HG02798 (cell line): ENCODE measurements at regions not wholly inside any gene's neighbourhood (a gene's known extent, or its start where the extent isn't known, plus 50 kb on each side); places are given as distances from the start of the nearest gene placed in this dataset.

Experiments
- ATAC-seq: cut with Tn5 transposase; IDR thresholded peaks from one replicate; pipeline ENCODE4 v1.9.1; 2021; ENCODE audit warnings: mild to moderate bottlenecking; ENCODE audit not compliant: unreplicated experiment, poor library complexity

DNA sequence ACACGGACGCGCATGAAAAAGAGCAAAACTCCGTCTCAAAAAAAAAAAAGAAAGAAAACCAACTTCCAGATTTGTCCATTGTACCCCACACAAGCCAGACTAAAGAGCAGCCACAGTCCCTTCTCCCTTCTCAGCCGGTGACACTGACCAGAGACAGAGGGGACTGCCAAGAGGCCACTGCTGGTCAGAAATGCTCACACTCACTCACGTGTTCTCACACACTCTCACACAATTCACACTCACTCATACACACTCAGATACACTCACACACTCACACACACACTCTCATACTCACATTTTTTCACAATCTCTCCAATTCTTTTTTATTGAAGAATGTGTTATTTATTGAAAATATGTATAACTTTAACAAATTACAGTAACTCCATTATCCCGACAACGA lies 90.8 kb upstream of the RAB4A start:
- ATAC-seq, result no peak

DNA sequence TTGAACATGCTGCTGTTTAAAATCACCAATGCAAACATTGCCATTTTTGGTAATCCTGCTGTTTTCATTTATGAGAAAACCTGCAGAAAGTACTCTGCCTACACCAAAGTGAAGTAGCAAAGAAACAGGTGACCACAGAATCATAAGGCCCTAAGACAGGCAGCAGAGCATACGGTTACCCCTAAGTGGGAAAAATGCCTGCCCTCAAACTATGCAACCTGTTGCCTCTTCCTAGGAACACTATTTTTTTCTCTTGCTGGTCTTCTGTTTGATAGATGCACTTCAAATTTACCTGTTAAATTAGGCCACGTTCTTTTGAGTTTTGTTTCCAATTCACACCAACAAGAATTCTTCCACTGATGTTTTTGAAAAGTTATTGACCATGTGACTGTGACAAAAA lies 89.5 kb upstream of the RAB4A start:
- ATAC-seq, result no peak

DNA sequence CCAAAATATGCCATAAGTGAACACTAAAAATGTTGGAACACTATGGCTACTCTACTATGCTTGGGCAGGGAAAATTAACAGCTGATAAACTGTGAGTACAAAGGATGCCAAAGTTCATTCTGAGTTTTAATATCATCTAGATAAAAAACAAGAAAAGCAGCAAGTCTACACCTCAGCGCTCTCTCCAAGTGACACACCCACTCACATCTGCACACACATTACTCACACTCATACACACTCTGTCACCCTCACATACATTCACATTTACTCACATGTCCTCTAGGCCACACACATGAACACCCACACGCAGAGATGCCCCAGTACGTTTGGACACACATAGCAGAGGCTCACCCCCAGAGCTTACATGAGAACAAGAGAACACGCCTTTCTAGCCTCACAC lies 87.3 kb upstream of the RAB4A start:
- no peak for ATAC-seq

DNA sequence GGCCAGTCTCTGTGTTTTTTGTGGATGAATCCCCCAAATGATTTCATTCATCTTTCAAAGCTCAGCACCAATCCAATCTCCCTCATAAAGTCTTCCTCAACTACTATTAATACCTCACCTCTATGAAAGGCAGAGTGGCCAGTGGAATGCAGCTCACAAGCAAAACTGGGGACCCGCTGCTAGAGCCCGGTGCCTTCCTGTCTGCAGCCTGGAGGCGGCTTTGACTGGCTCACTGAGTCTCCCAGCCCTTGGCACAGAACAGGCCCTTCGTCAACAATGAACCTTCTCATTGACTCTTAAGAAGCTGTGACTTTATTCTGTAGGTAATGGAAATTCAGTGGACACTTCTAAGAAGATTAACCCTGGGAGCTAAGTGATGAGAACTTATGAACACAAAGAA lies 86.8 kb upstream of the RAB4A start:
- ATAC-seq, result no peak

DNA sequence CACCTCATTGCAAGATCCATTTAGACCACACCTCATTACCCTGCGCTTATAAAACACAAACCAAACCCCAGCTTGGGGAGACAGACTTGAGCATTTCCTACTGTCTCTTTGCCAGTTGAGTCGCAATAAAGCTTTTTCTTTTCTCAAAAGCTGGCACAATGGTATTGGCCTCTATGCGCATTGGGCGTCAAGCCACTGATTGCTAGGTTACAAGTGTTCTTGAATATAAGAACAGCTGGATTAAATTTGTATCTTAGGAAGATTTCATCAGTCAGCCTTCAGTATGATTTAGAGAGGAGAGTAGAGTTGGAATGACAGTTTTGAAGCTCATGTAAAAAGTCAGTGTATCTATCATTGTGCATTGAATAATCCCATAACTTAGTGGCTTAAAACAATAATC lies 84.9 kb upstream of the RAB4A start:
- no peak for ATAC-seq

DNA sequence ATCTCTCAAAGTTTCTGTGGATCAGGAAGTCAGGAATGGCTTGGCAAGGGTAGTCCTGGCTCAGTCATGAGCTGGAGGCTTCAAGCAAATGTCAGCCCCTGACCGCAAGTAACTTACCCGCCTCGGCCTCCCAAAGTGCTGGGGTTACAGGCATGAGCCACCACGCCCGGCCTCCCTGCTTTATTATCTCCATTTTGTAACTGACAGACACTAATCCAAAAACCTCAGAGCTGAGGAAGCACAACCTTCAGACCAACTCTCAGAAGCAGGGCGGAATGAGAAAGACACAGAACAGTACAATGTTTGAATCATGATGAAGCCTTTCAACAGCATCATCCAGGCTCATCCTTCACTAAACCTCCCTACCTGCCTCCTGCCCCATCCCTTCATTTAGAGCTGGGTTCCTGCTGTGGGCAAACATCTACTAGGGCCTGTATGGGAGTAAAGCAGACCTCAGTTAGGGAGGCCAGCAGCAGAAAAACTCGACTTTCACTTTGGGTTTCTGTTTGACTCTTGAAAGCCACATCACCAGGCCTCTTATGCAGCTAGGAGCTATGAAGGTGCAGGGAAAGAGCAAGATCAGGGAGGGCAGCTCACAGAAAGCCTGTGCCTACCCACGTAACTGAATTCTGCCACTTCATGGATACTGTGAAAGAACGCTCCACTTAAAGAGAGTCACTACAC lies 84.4 kb upstream of the RAB4A start:
- peak; percentile 84 for ATAC-seq

DNA sequence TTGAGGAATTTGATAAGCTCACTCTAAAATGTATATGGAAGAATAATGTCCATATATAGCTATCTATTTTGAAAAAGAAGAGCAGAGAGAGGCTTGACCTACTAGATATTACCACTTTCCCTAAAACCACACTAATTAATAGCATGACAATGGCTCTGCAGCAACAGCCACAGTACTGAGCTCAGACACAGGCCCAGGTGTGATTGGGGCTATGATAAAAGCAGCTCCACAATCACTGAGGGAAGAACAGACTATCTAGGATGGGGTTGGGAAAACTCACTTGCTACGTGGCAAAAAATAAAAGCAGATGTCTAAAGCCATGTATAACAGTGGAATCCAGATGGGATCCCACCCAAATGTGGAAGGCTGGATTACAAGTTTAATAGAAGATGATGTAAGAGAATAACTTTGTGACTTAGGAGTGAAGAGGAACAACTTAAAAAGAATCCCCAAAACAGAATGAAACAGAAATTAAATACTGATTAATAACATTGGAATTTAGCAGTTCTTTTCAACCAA lies 80.8 kb upstream of the RAB4A start:
- ATAC-seq, result no peak

DNA sequence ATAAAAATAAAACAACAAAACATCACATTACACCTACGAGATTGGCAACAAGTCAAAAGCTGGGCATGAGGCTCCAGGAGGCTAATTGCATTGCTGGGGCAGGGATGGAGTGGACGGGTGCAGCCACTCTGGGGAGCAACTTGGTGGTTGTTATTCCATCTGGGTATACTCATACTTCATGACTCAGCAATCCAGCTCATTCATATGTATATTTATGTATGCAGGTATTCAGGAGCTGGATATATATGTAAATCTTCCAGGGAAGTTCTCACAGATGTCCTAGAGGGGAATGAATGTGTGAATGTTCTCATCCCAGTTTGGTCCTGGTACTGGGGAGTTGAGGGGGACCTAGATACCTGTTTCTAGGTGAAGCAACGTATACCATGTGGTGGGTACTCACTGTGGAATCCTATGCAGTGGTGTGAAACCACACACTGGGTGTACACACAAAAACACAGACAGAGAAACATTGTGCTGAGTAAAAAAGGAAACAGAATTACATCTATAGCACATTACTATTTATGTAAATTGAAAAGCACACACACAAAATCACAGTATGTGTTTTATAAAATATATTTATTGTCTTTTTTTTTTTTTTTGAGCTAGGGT lies 79.7 kb upstream of the RAB4A start:
- no peak for ATAC-seq

DNA sequence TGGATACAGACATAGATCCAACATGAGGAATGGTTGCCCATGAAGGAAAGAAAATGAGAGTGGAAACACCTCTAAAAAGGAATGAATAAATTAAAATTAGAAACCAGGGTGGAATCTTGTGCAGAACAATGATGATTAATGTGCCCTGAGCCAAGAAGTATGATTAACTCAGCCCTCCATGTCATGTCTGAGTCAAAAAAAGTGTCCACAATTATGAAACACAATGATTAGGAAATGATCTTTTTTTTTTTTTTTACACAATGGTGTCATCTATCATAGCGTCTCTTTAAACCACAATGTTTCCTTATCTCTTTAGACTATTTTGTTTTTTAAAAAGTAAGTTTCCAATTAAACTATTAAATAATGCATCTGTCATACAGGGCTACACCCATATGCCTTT lies 78.9 kb upstream of the RAB4A start:
- no peak for ATAC-seq

DNA sequence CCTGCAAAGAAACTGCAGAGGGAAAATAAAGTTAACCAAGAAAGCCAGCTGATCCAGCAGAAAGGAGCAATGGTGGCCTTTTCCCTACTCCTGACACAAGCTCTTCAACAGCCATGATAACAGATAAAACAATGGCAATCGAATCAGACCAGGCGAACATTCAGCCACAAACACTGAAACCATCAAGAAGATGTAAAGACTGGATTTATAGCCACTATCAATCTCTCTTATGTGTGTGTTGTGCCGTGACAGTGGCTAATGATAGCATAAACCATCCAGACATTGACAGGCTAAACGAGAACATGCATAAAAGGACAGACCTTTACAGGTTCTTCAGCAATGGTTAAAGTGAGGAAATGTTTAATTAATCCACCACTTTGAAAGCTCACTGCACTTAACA lies 78.1 kb upstream of the RAB4A start:
- no peak for ATAC-seq

DNA sequence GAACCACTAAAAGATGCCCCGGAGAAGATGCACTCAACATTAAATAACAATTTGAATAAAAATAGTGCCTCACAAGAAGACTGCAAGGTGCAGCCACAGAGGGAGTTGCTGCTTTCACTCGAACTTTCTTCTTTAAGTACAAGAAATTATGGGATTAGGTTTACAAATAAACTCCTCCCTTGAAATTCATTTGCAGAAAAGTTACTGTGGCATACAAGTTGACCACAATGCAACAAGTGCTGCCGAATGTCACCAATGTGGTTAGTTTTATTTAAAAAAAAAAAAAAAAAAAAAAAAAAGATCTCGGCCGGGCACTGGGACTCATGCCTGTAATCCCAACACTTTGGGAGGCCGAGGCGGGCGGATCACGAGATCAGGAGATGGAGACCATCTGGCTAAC lies 76.8 kb upstream of the RAB4A start:
- ATAC-seq, result no peak

DNA sequence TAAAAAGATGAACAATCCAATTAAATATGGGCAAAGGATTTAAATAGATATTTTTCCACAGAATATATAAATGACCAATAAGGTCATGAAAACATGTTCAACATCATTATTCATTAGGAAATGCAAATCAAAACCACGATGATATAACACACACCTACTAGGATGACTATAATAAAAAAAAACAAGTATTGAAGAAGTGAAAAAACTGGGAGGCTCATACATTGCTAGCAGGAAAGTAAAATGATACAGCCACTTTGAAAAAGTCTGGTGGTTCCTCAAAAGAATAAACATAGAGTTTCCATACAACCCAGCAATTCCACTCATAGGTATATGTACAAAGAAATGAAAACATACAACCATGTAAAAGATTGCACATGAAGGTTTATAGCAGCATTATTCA lies 75.7 kb upstream of the RAB4A start:
- ATAC-seq, result no peak

DNA sequence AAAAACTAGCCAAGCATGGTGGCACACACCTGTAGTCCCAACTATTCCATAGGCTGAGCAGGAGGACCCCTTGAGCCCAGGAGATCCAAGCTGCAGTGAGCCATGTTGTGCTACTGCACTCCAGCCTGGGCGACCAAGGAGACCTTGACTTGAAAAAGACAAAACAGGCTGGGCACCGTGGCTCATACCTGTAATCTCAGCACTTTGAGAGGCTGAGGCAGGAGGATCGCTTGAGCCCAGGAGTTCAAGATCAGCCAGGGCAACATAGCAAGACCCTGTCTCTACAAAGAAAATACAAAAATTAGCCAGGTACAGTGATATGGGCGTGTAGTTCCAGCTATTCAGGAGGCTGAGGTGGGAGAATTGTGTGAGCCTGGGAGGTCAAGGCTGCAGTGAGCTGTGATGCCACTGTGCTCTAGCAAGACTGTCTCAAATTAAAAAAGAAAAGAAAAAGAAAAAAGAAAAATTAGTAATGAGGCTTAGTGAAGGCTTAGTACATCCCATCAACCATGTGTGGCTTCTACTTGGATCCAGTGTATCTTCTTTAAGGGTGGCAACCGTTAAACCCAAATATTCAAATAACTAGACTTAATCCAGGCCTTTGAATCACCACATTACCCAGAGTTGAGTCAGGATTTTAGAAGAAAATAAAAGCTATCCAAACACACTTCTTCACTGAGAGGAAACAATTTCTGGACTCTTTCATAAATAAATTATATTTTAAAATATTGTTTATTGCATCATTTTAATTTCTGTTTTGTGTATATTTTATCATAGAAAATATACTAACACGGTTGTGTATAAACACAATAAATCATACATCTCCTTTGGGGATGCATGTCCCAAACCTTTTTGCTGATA lies 74.3 kb upstream of the RAB4A start:
- ATAC-seq, result no peak

DNA sequence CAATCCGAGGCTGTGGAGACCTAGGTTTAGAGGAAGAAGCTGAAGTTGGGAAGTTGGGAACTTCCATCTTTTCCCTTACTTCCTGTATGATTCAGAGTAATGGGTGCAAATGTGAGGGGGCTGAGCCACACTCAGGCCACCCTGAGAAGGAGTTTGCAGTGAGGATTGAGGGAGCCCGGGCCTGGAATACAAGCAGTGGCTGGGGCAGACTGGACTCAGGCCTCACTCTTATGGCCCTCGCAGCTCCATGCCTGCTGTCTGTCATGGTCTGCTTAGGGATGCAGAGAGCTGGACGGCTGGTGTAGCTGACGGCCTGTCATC lies 73.7 kb upstream of the RAB4A start:
- ATAC-seq, result no peak

DNA sequence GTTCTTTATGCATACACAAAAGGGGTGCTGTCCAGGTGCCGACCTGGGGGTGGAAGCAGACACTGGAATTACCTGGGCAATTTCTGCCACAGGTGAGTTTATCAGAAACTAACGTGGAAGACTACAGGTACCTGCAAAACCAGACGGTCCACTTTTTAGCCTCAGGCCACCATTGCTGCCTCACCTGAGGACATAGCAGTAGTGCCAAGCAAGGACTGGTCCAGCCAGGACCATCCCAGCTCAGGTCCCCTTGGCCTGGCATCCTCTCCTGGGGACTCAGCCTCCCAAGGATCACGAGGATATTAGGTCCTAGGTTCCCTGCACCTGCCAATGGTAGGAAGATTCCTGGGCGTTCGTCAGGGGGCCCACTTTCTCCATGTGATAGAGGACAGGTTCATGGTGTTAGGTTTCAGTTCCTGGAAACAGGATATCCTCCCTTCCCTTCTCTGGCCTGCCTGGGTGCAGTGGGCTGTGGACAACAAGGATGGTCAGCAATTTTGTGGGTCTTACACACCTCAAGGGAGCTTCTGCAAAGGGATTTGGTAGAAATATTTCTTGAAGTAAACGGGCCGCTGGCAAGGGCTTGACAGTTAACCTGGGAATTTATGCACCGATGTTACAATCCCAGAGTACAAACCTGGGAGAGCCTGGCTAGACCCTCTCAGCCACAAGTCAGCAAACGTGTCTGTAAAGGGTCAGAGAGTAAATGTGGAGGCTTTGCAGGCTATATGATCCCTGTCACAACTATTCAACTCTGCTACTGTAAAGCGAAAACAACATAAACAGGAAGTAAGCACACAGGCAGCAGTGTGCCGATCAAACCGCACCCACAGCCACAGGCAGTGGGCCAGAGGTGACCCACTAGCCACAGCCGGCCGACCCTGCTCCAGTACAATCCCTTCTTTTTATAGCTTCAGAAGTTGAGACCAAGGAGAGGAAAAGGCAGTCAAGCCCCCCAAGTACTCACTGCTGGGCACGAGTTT lies 71.4 kb upstream of the RAB4A start:
- ATAC-seq, result peak; percentile 77

DNA sequence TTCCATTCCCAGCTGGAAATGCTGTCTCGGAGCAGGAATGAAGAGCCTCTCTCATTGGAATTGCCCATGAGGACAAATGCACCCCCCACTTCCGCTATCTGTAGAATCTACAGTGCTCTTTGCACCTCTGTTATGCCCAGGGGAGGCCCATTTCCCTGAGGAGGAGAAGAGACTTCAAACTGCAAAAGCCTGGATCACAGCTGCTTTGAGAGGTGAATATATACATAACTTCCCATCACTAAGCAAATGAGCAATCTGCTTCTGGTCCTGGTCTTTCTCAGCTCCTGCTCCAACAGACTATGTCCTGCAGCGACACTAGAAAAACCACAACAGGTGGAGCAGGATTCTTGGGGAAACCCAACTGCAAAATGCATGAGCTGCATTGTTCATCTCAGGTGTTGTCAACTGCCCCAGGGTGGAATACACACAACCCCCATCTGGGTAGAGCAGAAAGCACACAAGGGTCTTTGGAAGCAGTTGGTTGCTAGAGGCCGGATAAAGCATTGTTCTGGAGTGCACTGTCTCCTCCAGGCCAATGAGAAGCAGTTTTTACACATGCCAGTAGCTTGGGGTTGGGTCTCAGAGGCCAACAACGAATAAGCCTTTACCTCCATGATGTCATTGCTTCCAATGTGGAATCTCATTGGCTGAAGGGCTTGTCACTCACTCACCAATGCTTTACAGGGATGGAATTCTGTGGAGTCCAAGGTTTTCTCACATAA lies 67.7 kb upstream of the RAB4A start:
- no peak for ATAC-seq

DNA sequence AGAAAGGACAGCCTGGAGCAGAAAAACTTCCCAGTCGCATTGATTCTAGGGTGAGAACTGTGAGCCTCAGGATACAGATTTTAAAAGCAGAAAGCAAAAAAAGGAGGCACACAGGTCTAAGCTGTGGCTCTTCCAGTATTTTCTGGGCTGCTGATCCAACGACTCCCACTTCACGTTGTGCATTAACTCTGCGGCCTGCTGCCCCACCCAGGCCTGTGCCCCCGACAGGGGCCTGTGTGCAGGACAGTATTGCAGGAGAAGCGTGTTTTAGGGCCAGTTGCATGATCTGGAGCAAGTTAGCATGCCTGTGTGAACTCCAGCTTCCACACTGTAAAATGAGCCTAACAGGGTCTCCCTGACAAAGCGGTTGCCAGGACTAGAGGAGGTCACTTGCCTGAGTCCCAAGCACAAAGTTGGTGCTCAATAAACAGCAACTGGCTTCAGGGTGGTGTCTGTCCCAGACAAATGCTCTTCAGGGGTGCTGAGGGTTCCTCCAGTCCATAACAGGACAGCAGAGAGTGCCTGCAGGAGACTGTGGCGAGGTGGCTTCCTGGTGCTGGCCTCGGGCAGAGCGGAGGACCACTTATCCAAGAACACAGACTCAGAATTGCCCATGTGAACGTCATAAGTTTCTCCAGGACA lies 66.8 kb upstream of the RAB4A start:
- no peak for ATAC-seq

DNA sequence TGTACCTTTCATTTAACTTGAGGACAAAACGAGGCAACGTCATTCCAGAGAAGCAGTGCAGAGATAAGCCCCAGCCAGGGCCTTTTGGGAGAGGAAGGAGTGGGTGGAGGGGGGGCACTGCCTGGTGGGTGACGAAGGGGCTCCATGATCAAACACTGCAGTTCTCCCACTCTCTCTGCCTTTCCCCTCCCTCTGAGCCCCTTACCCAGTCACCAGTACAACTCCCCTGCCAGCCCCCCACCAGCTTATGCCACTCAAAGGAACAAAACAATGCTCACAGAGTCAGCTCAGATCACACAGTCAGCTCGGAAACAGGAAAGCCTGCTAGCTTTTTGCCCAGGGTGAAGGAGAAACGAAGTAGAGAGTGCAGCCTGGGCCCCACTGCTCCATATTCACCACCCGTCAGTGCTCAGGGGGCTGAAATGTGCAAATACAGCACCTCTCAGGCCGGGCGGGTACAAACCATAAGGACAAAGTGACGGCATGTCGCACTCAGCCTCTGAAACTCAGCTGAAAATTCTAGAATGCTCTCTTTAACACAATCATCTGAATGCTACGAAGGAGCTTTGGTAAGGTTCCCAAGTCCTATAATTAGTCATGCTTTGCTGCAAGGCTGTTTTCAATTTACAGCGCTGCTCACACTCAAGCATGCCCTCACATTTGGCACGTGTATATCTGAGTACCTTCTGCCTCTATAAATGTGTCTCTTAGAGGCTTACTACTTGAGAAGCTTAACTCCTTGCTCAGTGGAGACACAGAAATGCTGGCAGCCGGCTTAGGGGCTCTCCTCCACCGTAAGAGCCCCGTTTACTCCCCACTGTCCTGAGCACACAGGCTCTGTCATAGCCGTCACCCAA lies 65.8 kb upstream of the RAB4A start:
- ATAC-seq, result no peak
